ENCODE measurements at regions not wholly inside any gene's neighbourhood (a gene's known extent, or its start where the extent isn't known, plus 50 kb on each side); places are given as distances from the start of the nearest gene placed in this dataset.
A peak's percentile ranks its signal among the peaks of the same experiment; 100 is the strongest.

GRCh38 chr17:77435272-77436057 is 294.7 kb downstream of the SEC14L1 start:
- H4K91ac ChIP-seq (replicated peaks; ENCODE audit: insufficient read length, low read length): peak overlapping the region; percentile 67
- peaks cover 0 to 55% (median 37%) of the 10 kb centered on the region in 4 experiments; a peak in 6 of 7 replicates for H3K4me1 ChIP-seq (replicated peaks in 1 of 4; ENCODE audit: control insufficient read depth in 3 of 4, insufficient read depth in 4 of 4, low read length in 3 of 4)
- H3K14ac ChIP-seq (ENCODE audit: insufficient read length): peak overlapping the region; percentile 33
- H2BK12ac ChIP-seq (ENCODE audit: low read depth, low read length): peak overlapping the region; percentile 56; the same call in 1 of the 2 replicates
- 79% methylated on average over 24 of the region's 24 CpGs; no CpG with 5 or more reads in 1 of the 2 experiments for WGBS, 2 experiments (ENCODE audit: extremely low coverage in 1 of 2, insufficient coverage in 1 of 2, insufficient read length in 1 of 2, insufficient replicate concordance in 2 of 2, low coverage in 1 of 2, low lambda C conversion rate in 2 of 2, missing lambda C conversion rate in 1 of 2)
- no peaks in the 10 kb centered on the region for H3K9me3 ChIP-seq (ENCODE audit: insufficient read depth in 2 of 2, low read depth in 1 of 2, low read length in 1 of 2)
- H3K4me2 ChIP-seq (ENCODE audit: insufficient read depth in 1 of 2, low read depth in 2 of 2, low read length in 2 of 2): peak overlapping the region; percentile 50 to 61
- peaks cover 16% of the 10 kb centered on the region for H3K79me1 ChIP-seq (ENCODE audit: low read depth, low read length)
- ChIA-PET CTCF (ENCODE audit: partially characterized antibody) (interaction anchor here (0.5 to 24.6 kb wide), 12 partner anchors 14 to 234 kb away, joined by 3 to 512 read pairs (median 6); no protein-coding TSS in a partner anchor), POLR2A (ENCODE audit: partially characterized antibody) (interaction anchor here (1.2 to 1.6 kb wide), 4 partner anchors 9 to 58 kb away, joined by 3 to 4 read pairs (median 3); no protein-coding TSS in a partner anchor)
- no peak overlapping the region for H3K9ac ChIP-seq (replicated peaks in 1 of 4; ENCODE audit: extremely low read depth in 1 of 4, low read depth in 3 of 4, low read length in 3 of 4)
- H3K4me3 ChIP-seq (ENCODE audit: extremely low read depth in 1 of 4, insufficient read depth in 2 of 4, low read depth in 3 of 4, low read length in 4 of 4): peak overlapping the region in 1 of 4 experiments; percentile 7; a peak in 1 of 8 replicates
- no peak overlapping the region for H4K5ac ChIP-seq (ENCODE audit: insufficient read length, low read depth, low read length)
- H4K20me1 ChIP-seq (replicated peaks in 1 of 2; ENCODE audit: control insufficient read depth in 1 of 2, insufficient read depth in 2 of 2, low read length in 2 of 2): peaks cover 13 to 21% of the 10 kb centered on the region in 2 experiments
- no peak overlapping the region; the same call in 1 of the 2 replicates for H2BK20ac ChIP-seq (ENCODE audit: low read length)
- H4K8ac ChIP-seq (ENCODE audit: extremely low read depth, insufficient read depth, low read length): peak overlapping the region; percentile 31; the same call in 1 of the 2 replicates
- no peaks in the 10 kb centered on the region for H3K27me3 ChIP-seq (replicated peaks in 1 of 4; ENCODE audit: control insufficient read depth in 3 of 4, extremely low read depth in 1 of 4, insufficient read depth in 3 of 4, low read length in 3 of 4)
- no peaks in the 10 kb centered on the region for H3K23me2 ChIP-seq (ENCODE audit: low read depth, low read length)
- no peak overlapping the region for H2AFZ ChIP-seq (ENCODE audit: low read length)
- H3K36me3 ChIP-seq (ENCODE audit: control insufficient read depth in 2 of 4, insufficient read depth in 4 of 4, low read length in 3 of 4): no peaks in the 10 kb centered on the region
- peaks cover 0 to 77% of the 10 kb centered on the region in 2 experiments; a peak in 3 of 4 replicates for H3K79me2 ChIP-seq (ENCODE audit: control insufficient read depth in 1 of 2, insufficient read depth in 2 of 2, low read length in 2 of 2)
- peak overlapping the region; percentile 0; the same call in 1 of the 2 replicates for H3K27ac ChIP-seq (ENCODE audit: low read depth, low read length)
- H3K4ac ChIP-seq (replicated peaks; ENCODE audit: insufficient read length, low read depth, low read length): peak overlapping the region; percentile 46
- no peak overlapping the region for H2BK120ac ChIP-seq (replicated peaks; ENCODE audit: low read depth, low read length)
- H3K18ac ChIP-seq (ENCODE audit: extremely low read depth, low read length): peak overlapping the region; percentile 62
- no peak overlapping the region for H3K23ac ChIP-seq (ENCODE audit: insufficient read length)
- H2BK15ac ChIP-seq (ENCODE audit: low read length): peak overlapping the region; percentile 89; the same call in 1 of the 2 replicates
- no peak for FAIRE-seq
- no peak overlapping the region for H3K56ac ChIP-seq (replicated peaks; ENCODE audit: insufficient read length, low read depth, low read length)
- peak overlapping the region; percentile 41 for H2BK5ac ChIP-seq (ENCODE audit: low read depth, low read length)
- peak overlapping the region; percentile 54; the same call in 1 of the 2 replicates for H2AK5ac ChIP-seq (ENCODE audit: low read depth, low read length)
- peak in 1 of 2 experiments; percentile 53 for DNase-seq (ENCODE audit: low read depth in 1 of 2, low spot score in 2 of 2)
- no peak for TF ChIP-seq YY1 (IDR thresholded peaks at IDR 0.05; ENCODE audit: low read depth, low read length)
